ENCODE measurements at regions not wholly inside any gene's neighbourhood (a gene's known extent, or its start where the extent isn't known, plus 50 kb on each side); places are given as distances from the start of the nearest gene placed in this dataset.

DNA sequence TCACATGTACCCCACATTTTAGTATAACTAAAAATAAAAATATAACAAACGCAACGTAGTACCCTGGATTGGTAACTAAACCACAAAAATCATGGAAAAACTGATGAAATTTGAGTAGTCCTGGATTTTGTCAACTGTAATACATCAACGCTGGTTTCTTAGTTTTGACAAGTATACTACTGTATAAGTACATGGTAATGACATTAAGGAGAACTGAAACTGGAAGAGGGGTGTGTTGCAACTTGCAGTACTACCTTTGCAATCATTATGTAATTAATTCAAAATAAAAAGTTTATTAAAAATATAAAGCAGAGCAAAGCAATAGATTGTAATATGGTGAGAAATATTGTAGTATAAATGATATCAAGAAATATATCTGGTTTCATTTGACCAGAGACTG is 1158.0 kb upstream of the SPRY2 start:
- H3K9me3 ChIP-seq: no peaks in the 10 kb centered on the region
- H3K36me3 ChIP-seq: no peaks in the 10 kb centered on the region
- no peak overlapping the region for H3K27ac ChIP-seq
- 84% methylated on average over 3 of the region's 3 CpGs for WGBS, 2 donors
- H3K27me3 ChIP-seq: no peaks in the 10 kb centered on the region
- ATAC-seq (ENCODE audit: low FRiP score in 2 of 2) (no peak), DNase-seq (no peak)
- no peaks in the 10 kb centered on the region for H3K4me1 ChIP-seq
- H3K4me3 ChIP-seq: no peak overlapping the region
- TF ChIP-seq POLR2A (IDR thresholded peaks at IDR 0.05): no peak
- TF ChIP-seq EP300 (IDR thresholded peaks at IDR 0.05): no peak
- no peak for TF ChIP-seq POLR2AphosphoS5 (IDR thresholded peaks at IDR 0.05)
- TF ChIP-seq, protein P1, sequence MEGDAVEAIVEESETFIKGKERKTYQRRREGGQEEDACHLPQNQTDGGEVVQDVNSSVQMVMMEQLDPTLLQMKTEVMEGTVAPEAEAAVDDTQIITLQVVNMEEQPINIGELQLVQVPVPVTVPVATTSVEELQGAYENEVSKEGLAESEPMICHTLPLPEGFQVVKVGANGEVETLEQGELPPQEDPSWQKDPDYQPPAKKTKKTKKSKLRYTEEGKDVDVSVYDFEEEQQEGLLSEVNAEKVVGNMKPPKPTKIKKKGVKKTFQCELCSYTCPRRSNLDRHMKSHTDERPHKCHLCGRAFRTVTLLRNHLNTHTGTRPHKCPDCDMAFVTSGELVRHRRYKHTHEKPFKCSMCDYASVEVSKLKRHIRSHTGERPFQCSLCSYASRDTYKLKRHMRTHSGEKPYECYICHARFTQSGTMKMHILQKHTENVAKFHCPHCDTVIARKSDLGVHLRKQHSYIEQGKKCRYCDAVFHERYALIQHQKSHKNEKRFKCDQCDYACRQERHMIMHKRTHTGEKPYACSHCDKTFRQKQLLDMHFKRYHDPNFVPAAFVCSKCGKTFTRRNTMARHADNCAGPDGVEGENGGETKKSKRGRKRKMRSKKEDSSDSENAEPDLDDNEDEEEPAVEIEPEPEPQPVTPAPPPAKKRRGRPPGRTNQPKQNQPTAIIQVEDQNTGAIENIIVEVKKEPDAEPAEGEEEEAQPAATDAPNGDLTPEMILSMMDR (IDR thresholded peaks at IDR 0.05): no peak

DNA sequence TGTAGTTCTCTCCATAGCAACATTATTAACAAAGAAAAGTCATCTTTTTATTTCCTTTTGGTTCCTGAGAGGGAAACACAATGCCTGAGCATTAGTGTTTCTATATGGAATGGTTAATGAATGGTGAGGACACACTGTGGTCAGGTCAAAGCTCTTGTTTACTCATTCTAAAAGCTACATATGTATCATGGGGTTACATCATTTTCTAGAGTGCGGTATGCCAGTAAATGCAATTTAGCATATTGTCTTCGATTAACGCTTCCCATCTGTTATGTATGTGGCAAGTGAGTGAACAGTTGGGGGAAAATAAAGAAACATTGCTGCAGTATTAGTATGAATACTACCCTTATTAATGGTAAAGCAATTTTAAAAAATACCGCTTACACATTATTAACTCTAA is 1152.2 kb upstream of the SPRY2 start:
- Histone ChIP-seq H3K4me1 (no peaks in the 10 kb centered on the region), H3K27me3 (no peaks in the 10 kb centered on the region), H3K9me3 (no peaks in the 10 kb centered on the region), H3K27ac (no peak overlapping the region), H3K4me3 (no peak overlapping the region), H3K36me3 (no peaks in the 10 kb centered on the region)
- TF ChIP-seq EP300 (IDR thresholded peaks at IDR 0.05): no peak
- TF ChIP-seq, protein P1 (IDR thresholded peaks at IDR 0.05): no peak
- no peak for TF ChIP-seq POLR2AphosphoS5 (IDR thresholded peaks at IDR 0.05)
- TF ChIP-seq POLR2A (IDR thresholded peaks at IDR 0.05): no peak
- ATAC-seq (ENCODE audit: low FRiP score in 2 of 2) (no peak), DNase-seq (no peak)
- WGBS, 2 donors: 86 to 92% methylated on average over 4 of the region's 4 CpGs

DNA sequence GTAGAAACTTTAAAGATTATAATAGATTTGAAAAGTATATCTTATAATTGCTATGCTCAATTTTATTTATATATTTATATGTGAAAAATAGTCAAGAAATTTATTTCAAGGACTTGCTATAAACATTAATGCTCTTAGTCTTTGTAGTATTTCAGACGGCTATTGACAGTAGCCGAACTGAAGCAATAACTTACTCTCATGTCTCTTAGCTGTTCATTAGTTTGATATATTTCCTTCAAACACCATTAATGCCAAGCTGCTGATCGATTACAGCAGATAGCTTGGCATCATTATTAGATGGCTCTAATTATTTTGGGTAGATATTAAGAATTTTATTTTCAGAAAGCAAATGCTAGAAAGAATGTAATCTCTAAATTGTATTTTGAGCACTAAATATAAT is 1151.5 kb upstream of the SPRY2 start:
- H3K4me3 ChIP-seq: no peak overlapping the region
- TF ChIP-seq POLR2A (IDR thresholded peaks at IDR 0.05) (no peak), EP300 (IDR thresholded peaks at IDR 0.05) (no peak), POLR2AphosphoS5 (IDR thresholded peaks at IDR 0.05) (no peak)
- TF ChIP-seq, protein P1 (IDR thresholded peaks at IDR 0.05): no peak
- H3K4me1 ChIP-seq: no peaks in the 10 kb centered on the region
- H3K27me3 ChIP-seq: no peaks in the 10 kb centered on the region
- H3K36me3 ChIP-seq: no peaks in the 10 kb centered on the region
- ATAC-seq (ENCODE audit: low FRiP score in 2 of 2) (no peak), DNase-seq (no peak)
- H3K9me3 ChIP-seq: no peaks in the 10 kb centered on the region
- WGBS, 2 donors: 80 to 83% methylated on average over 3 of the region's 3 CpGs
- no peak overlapping the region for H3K27ac ChIP-seq

DNA sequence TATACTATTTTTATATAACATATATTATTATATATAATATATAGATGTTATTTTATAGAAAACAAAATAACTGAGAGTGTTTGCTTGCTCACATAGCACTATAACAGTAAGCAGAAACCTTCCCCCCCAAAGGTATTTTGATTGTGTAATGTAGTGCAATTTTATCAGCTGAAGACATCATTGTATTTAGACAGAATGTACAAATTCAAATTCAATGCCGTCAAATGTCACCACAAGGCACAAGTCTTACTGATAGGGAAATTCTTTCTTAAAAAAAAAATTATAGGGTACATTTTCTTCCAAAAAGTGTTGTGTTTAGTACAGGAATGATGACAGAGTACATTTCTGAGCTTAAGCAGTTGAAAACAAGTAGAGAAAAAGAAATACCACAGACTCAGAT is 1147.1 kb upstream of the SPRY2 start:
- H3K27ac ChIP-seq: no peak overlapping the region
- DNase-seq: no peak
- H3K4me1 ChIP-seq: no peaks in the 10 kb centered on the region
- 68 to 74% methylated on average over 1 of the region's 1 CpG for WGBS, 2 donors
- no peaks in the 10 kb centered on the region for H3K9me3 ChIP-seq
- TF ChIP-seq POLR2AphosphoS5 (IDR thresholded peaks at IDR 0.05) (no peak), POLR2A (IDR thresholded peaks at IDR 0.05) (no peak), EP300 (IDR thresholded peaks at IDR 0.05) (no peak)
- TF ChIP-seq, protein P1 (IDR thresholded peaks at IDR 0.05): no peak
- ATAC-seq (ENCODE audit: low FRiP score in 2 of 2): no peak
- no peaks in the 10 kb centered on the region for H3K36me3 ChIP-seq
- no peak overlapping the region for H3K4me3 ChIP-seq
- H3K27me3 ChIP-seq: no peaks in the 10 kb centered on the region

DNA sequence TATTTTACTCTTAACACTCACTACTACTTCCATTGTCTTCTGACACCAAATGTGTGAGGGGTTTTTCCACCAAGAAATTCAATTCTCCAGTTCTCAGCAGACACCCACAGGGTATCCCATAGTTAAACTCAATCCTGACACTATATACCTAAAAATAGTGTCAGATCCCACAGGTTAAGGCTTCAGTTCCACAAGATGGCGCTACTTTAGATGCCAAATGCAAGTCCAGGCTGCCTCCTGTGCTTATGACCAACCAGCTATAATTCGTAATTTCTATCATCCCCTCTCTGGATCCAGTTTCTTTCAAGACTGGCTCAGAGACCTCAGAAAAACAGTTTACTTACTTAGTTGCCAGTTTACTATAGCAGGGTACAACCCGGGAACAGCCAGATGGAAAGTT is 1146.2 kb upstream of the SPRY2 start:
- H3K27me3 ChIP-seq: no peaks in the 10 kb centered on the region
- H3K4me3 ChIP-seq: no peak overlapping the region
- ATAC-seq (ENCODE audit: low FRiP score in 2 of 2) (no peak), DNase-seq (no peak)
- 44 to 51% methylated on average over 3 of the region's 3 CpGs for WGBS, 2 donors
- no peaks in the 10 kb centered on the region for H3K4me1 ChIP-seq
- no peak for TF ChIP-seq EP300 (IDR thresholded peaks at IDR 0.05)
- TF ChIP-seq POLR2AphosphoS5 (IDR thresholded peaks at IDR 0.05): no peak
- TF ChIP-seq, protein P1 (IDR thresholded peaks at IDR 0.05): no peak
- H3K9me3 ChIP-seq: no peaks in the 10 kb centered on the region
- no peaks in the 10 kb centered on the region for H3K36me3 ChIP-seq
- H3K27ac ChIP-seq: no peak overlapping the region

All from upper lobe of left lung (tissue), 6 donors.